GM18502 (cell line): ENCODE measurements at regions not wholly inside any gene's neighbourhood (a gene's known extent, or its start where the extent isn't known, plus 50 kb on each side); places are given as distances from the start of the nearest gene placed in this dataset.

Experiments
- ATAC-seq: cut with Tn5 transposase; IDR thresholded peaks from one replicate; pipeline ENCODE4 v1.9.1; 2021; ENCODE audit warnings: mild to moderate bottlenecking; ENCODE audit not compliant: unreplicated experiment, poor library complexity

DNA sequence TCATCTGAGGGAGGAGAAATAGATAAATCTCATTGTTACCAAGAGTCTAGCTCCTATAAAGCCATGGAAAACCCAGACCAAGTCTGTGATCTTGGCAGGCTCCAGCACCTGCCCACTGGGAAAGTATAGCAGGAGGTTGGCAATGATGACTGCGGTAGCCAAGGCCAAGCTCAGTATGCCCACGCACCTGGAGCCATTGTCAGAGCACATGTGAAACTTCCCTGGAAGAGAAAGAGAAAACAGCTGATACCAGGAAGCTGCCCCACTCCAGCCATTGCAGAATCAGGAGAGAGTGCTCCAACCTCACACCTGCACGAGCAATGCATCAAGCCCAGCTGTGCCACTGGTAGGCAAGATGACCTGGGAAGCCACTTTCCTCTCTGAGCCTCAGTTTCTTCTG is 62.2 kb upstream of the HEPHL1 start:
- ATAC-seq, result no peak

DNA sequence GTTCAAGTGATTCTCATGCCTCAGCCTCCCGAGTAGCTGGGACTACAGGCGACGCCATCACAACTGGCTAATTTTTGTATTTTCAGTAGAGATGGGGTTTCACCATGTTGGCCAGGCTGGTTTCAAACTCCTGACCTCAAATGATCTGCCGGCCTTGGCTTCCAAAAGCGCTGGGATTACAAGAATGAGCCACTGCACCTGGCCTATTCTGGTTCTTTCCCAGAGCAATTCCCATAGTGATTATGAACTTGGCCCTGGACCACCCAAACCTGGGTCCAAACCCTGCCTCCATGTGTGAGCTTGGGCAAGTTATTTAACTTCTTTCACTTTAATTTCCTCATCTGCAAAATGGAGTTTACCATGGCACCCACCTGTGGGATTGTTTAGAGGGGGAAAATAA is 61.5 kb upstream of the HEPHL1 start:
- no peak for ATAC-seq

DNA sequence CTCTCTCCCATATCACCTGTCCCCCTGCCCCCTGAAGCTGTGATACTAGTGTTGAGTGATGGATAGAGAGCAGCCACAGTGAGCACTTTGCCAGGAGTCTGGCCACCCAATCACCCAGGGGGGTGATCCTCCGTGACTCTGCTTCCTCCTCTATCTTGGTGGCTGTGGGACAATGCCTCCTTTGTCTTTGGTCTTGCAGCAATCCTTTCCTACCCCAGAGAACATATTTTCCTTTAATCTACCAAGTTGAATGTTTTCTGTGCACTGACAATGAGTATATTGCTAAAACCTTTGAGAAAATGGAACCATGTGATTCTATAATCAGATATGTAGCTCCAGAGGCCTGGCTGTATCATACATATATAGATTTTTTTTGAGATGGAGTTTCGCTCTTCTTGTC is 58.1 kb upstream of the HEPHL1 start:
- ATAC-seq, result no peak

- ATAC-seq, result no peak
Observed at GRCh38 chr11:93967258-93967657, 53.9 kb upstream of the HEPHL1 start.

DNA sequence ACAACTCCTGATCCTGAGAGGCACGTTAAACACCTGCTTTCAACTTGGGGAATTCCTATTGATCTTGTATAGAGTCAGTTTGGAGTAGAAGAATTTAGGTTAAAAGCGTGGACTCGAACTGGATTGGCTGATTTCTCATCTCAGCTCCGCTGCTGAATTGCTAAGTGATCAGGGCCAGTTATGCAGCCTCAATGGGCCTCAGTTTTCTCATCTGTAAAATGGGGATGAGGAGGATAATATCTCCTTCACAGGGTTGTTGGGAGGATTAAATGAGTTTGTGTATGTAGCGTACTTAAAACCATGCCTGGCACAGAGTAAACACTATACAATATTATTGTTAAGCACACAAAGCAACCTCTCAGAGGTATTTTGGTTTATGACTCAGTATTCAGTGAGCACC is 53.2 kb upstream of the HEPHL1 start:
- no peak for ATAC-seq

- ATAC-seq, result no peak
Observed at GRCh38 chr11:93969925-93970922, 50.9 kb upstream of the HEPHL1 start.
